ENCODE measurements at regions not wholly inside any gene's neighbourhood (a gene's known extent, or its start where the extent isn't known, plus 50 kb on each side); places are given as distances from the start of the nearest gene placed in this dataset.

DNA sequence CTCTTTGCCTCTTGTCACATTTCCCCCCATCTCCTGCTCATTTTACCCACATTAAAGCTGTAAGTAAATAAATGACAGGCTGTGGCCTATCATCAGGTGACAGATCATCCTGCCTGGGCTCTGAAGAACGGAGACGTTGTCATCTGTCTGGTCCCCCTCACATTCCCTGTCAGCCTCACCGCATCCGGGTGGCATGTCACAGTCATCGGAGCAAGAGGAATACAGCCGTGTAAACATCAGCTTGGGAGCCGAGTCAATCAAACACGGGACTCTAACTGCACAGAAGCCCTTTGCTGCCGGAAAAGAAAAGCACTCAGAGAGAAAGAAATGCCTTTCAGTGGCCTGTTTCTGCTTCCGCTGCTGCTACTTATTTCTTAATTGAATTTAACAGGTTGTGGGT, 371.9 kb upstream of the ID4 start:
- no peak for TF ChIP-seq EZH2 (IDR thresholded peaks at IDR 0.05; ENCODE audit: borderline replicate concordance, low read length)
- TF ChIP-seq, protein P1, sequence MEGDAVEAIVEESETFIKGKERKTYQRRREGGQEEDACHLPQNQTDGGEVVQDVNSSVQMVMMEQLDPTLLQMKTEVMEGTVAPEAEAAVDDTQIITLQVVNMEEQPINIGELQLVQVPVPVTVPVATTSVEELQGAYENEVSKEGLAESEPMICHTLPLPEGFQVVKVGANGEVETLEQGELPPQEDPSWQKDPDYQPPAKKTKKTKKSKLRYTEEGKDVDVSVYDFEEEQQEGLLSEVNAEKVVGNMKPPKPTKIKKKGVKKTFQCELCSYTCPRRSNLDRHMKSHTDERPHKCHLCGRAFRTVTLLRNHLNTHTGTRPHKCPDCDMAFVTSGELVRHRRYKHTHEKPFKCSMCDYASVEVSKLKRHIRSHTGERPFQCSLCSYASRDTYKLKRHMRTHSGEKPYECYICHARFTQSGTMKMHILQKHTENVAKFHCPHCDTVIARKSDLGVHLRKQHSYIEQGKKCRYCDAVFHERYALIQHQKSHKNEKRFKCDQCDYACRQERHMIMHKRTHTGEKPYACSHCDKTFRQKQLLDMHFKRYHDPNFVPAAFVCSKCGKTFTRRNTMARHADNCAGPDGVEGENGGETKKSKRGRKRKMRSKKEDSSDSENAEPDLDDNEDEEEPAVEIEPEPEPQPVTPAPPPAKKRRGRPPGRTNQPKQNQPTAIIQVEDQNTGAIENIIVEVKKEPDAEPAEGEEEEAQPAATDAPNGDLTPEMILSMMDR (IDR thresholded peaks at IDR 0.05; ENCODE audit: low read length) = no peak

All from OCI-LY1 (cell line).